ENCODE measurements at regions not wholly inside any gene's neighbourhood (a gene's known extent, or its start where the extent isn't known, plus 50 kb on each side); places are given as distances from the start of the nearest gene placed in this dataset.

GRCh38 chr2:18376936-18377335 lies 183.5 kb downstream of the RDH14 start:
- no peak for TF ChIP-seq CTCF (IDR thresholded peaks at IDR 0.05)
- TF ChIP-seq POLR2A (IDR thresholded peaks at IDR 0.05) = no peak

Data from testis (tissue), 2 donors.